Osteoblast (primary cell): ENCODE measurements at regions not wholly inside any gene's neighbourhood (a gene's known extent, or its start where the extent isn't known, plus 50 kb on each side); places are given as distances from the start of the nearest gene placed in this dataset.

Source experiments
- DNase-seq: peaks from one replicate; pipeline ENCODE4 v3.0.0; 2011; ENCODE audit warnings: low spot score, mixed read lengths; ENCODE audit not compliant: insufficient read length; ENCODE audit errors: missing footprints
- H2AFZ ChIP-seq: 2 replicates; pipeline ENCODE4 v1.6.0; 2011; ENCODE audit warnings: mild to moderate bottlenecking, low read length
- H3K27ac ChIP-seq: 2 replicates; pipeline ENCODE4 v1.5.1; 2011; ENCODE audit warnings: mild to moderate bottlenecking, low read depth, low read length, moderate library complexity
- H3K27me3 ChIP-seq: 2 replicates; pipeline ENCODE4 v1.6.0; 2012; ENCODE audit warnings: mild to moderate bottlenecking, control low read depth, inconsistent platforms, low read length, moderate library complexity; ENCODE audit not compliant: insufficient read depth
- H3K36me3 ChIP-seq: 2 replicates; pipeline ENCODE4 v1.5.1; 2011; ENCODE audit warnings: mild to moderate bottlenecking, low read length, control low read depth, moderate library complexity; ENCODE audit not compliant: insufficient read depth
- H3K4me1 ChIP-seq: 2 replicates; pipeline ENCODE4 v1.5.1; 2011; ENCODE audit warnings: mild to moderate bottlenecking, low read length, control low read depth, moderate library complexity; ENCODE audit not compliant: insufficient read depth
- H3K4me2 ChIP-seq: 2 replicates; pipeline ENCODE4 v1.6.0; 2011; ENCODE audit warnings: mild to moderate bottlenecking, low read length; ENCODE audit not compliant: insufficient read depth
- H3K4me3 ChIP-seq: fragments of 200-600 bp; sonication (generic); 3 replicates; pipeline ENCODE4 v1.5.1; 2012; ENCODE audit warnings: mild to moderate bottlenecking, low read length, inconsistent platforms; ENCODE audit not compliant: insufficient read depth
- H3K79me2 ChIP-seq: 2 replicates; pipeline ENCODE4 v1.6.0; 2012; ENCODE audit warnings: mild to moderate bottlenecking, low read length, control low read depth, inconsistent platforms; ENCODE audit not compliant: insufficient read depth
- H3K9me3 ChIP-seq: 2 replicates; pipeline ENCODE4 v1.5.1; 2011; ENCODE audit warnings: low read depth, low read length, control low read depth
- H4K20me1 ChIP-seq: 2 replicates; pipeline ENCODE4 v1.6.0; 2012; ENCODE audit warnings: mild to moderate bottlenecking, low read length, control low read depth; ENCODE audit not compliant: insufficient read depth
- CTCF ChIP-seq: IDR thresholded peaks from 2 replicates; pipeline ENCODE4 v1.5.1; 2011; ENCODE audit warnings: mild to moderate bottlenecking, low read depth, low read length, moderate library complexity; ENCODE audit errors: extremely low read depth

- Histone ChIP-seq H4K20me1 (no peaks in the 10 kb centered on the region), H3K9me3 (no peaks in the 10 kb centered on the region), H3K27ac (no peak overlapping the region), H3K4me2 (no peak overlapping the region), H3K4me1 (no peaks in the 10 kb centered on the region), H2AFZ (no peak overlapping the region), H3K27me3 (peaks cover 15% of the 10 kb centered on the region), H3K79me2 (no peaks in the 10 kb centered on the region), H3K36me3 (no peaks in the 10 kb centered on the region), H3K4me3 (no peak overlapping the region)
- no peak for TF ChIP-seq CTCF
- peak; percentile 86 for DNase-seq
Measured at GRCh38 chr5:176180339-176180738, 57.9 kb upstream of the SIMC1 start.

- H3K9me3 ChIP-seq: no peaks in the 10 kb centered on the region
- no peak overlapping the region for H3K4me2 ChIP-seq
- no peaks in the 10 kb centered on the region for H3K36me3 ChIP-seq
- H3K4me1 ChIP-seq: no peaks in the 10 kb centered on the region
- no peaks in the 10 kb centered on the region for H4K20me1 ChIP-seq
- no peak overlapping the region for H2AFZ ChIP-seq
- no peak for TF ChIP-seq CTCF
- DNase-seq: no peak
- no peak overlapping the region for H3K4me3 ChIP-seq
- H3K27ac ChIP-seq: no peak overlapping the region
- peaks cover 15% of the 10 kb centered on the region for H3K27me3 ChIP-seq
- no peaks in the 10 kb centered on the region for H3K79me2 ChIP-seq
Measured at GRCh38 chr5:176180781-176181180, 57.4 kb upstream of the SIMC1 start.

- TF ChIP-seq CTCF: no peak
- Histone ChIP-seq H3K4me2 (no peak overlapping the region), H3K4me1 (no peaks in the 10 kb centered on the region), H3K27me3 (peaks cover 15% of the 10 kb centered on the region), H3K79me2 (no peaks in the 10 kb centered on the region), H4K20me1 (no peaks in the 10 kb centered on the region), H3K4me3 (no peak overlapping the region), H2AFZ (no peak overlapping the region), H3K27ac (no peak overlapping the region), H3K9me3 (no peaks in the 10 kb centered on the region), H3K36me3 (no peaks in the 10 kb centered on the region)
- DNase-seq: no peak
Measured at GRCh38 chr5:176181271-176181855, 56.9 kb upstream of the SIMC1 start.

GRCh38 chr5:176183321-176184074 lies 54.7 kb upstream of the SIMC1 start:
- Histone ChIP-seq H3K27ac (no peak overlapping the region), H3K27me3 (peaks cover 15% of the 10 kb centered on the region), H2AFZ (no peak overlapping the region), H3K4me1 (no peaks in the 10 kb centered on the region), H3K79me2 (no peaks in the 10 kb centered on the region), H3K9me3 (no peaks in the 10 kb centered on the region), H4K20me1 (no peaks in the 10 kb centered on the region), H3K36me3 (no peaks in the 10 kb centered on the region), H3K4me3 (no peak overlapping the region), H3K4me2 (no peak overlapping the region)
- TF ChIP-seq CTCF: no peak
- no peak for DNase-seq
